ENCODE measurements at regions not wholly inside any gene's neighbourhood (a gene's known extent, or its start where the extent isn't known, plus 50 kb on each side); places are given as distances from the start of the nearest gene placed in this dataset.

GRCh38 chr11:69928975-69929374 lies 109.8 kb upstream of the FGF3 start:
- ATAC-seq (no peak), DNase-seq (no peak)
- intact Hi-C loops (cut with DNase I, micrococcal nuclease) = no loop called here
- Histone ChIP-seq H3K36me3 (ENCODE audit: low read depth) (no peaks in the 10 kb centered on the region), H3K9me3 (no peaks in the 10 kb centered on the region), H3K4me1 (ENCODE audit: low read depth) (no peaks in the 10 kb centered on the region), H3K4me3 (no peak overlapping the region)
- no peak for TF ChIP-seq CTCF (IDR thresholded peaks at IDR 0.05)

GRCh38 chr11:69930081-69931059 lies 111.2 kb upstream of the FGF3 start:
- H3K36me3 ChIP-seq (ENCODE audit: low read depth) = no peaks in the 10 kb centered on the region
- no peaks in the 10 kb centered on the region for H3K4me1 ChIP-seq (ENCODE audit: low read depth)
- ATAC-seq (no peak), DNase-seq (peak in 1 of 3 donors; percentile 10)
- no peak overlapping the region for H3K4me3 ChIP-seq
- no peaks in the 10 kb centered on the region for H3K9me3 ChIP-seq
- intact Hi-C loops (cut with DNase I, micrococcal nuclease) = no loop called here
- no peak for TF ChIP-seq CTCF (IDR thresholded peaks at IDR 0.05)

DNA sequence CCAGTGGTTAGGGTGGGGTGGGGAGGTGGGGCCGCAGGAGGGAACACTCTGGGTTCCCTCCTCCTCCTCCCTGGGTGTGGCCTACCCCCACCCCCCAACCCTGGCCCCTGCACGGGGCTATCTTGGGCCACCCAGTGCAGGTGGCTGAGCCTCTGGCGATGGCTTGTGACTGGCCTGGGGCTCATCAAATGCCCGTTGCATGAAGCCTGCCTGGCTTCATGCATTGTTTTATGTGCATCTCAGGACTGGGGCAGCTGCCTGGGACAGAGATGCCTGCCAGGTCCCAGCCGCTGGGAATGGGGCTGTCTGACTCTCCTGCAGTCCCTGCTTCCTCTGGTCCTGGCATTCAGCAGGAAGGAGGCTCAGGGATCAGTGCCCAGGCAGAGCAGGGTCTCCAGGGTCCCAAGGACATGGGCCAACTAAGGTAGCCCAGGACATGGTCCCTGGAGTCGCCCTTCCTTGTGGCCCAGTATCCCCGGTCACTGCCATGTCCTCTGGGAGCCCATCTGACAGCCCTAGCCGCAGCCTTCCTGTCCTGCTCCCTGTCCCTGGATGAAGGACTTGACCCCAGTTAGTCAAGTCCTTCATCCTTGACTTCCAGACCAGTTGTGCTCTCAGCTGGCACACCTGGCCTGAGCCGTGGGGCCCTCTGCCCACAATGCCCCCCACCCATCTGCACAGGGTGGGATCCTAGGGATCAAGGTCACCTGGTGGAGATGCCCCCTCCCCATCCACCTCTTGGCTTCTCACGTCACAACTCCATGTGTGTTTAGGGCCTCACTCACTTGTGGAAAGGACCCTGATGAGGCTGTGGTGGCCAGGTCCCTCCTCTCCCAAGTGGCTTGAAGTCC lies 112.1 kb upstream of the FGF3 start:
- ATAC-seq = no peak
- TF ChIP-seq CTCF (IDR thresholded peaks at IDR 0.05) = no peak
- Histone ChIP-seq H3K36me3 (ENCODE audit: low read depth) (no peaks in the 10 kb centered on the region), H3K9me3 (no peaks in the 10 kb centered on the region), H3K4me1 (ENCODE audit: low read depth) (no peaks in the 10 kb centered on the region), H3K4me3 (no peak overlapping the region)
- intact Hi-C loops (cut with DNase I, micrococcal nuclease) = no loop called here
- peak in 1 of 3 donors; percentile 12 for DNase-seq

DNA sequence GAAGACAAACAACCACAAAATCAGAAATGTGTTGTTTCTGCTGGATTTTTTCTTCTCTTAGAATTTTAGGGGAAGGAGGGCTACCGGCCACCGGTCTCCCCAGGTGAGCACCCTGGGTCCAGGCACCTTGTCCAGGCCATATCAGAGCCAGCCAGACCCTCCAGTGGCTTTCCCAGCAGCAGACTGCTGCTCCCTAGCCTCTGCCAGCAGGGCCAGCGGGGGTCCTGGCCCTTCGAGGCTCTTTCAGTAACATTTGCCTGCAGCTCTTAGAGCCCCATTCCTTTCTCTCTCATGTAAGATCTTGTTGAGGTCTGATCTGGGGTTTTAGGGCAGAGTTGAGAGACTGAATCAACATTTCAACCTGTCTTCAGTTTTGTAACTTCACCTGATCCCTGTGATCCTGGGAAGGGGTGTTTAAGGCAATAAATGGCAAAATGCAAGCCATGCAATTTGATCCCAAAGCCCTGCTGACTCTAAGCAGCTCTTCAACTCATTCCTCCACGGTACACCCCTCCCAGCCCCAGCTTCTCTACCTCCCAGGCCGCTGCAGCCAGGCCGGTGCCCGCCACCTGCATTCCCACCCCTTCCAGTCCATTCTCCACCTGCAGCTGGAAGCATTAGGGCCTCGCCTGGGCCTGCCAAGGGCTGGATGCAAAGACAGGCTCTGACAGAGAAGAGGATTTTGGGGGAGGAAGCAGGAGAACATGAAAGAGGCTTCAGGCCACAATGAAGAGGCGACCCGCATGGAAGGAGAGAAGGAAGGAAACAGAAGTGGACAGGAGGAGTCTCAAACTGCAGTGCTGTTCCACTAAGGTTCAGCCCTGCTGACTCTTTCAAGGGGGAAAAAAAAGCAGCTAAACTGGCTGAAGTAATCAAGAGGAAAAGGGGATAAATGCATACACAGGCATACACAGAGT lies 113.0 kb upstream of the FGF3 start:
- no peaks in the 10 kb centered on the region for H3K4me1 ChIP-seq (ENCODE audit: low read depth)
- H3K9me3 ChIP-seq = no peaks in the 10 kb centered on the region
- H3K4me3 ChIP-seq = no peak overlapping the region
- DNase-seq = peak in 1 of 3 donors; percentile 6
- intact Hi-C loops (cut with DNase I, micrococcal nuclease) = no loop called here
- no peaks in the 10 kb centered on the region for H3K36me3 ChIP-seq (ENCODE audit: low read depth)
- no peak for TF ChIP-seq CTCF (IDR thresholded peaks at IDR 0.05)
- ATAC-seq = no peak

Measured in mucosa of descending colon (tissue), 3 donors.